ENCODE measurements at regions not wholly inside any gene's neighbourhood (a gene's known extent, or its start where the extent isn't known, plus 50 kb on each side); places are given as distances from the start of the nearest gene placed in this dataset.

- H3K27me3 ChIP-seq (ENCODE audit: control insufficient read depth in 2 of 2, insufficient read depth in 2 of 2, low read length in 2 of 2), result no peaks in the 10 kb centered on the region
- H3K9me3 ChIP-seq (replicated peaks; ENCODE audit: control insufficient read depth, insufficient read depth, low read depth, low read length), result 0 out of 2 replicates have a peak, but pooled peaks cover 2% of the 10 kb centered on the region
- no peak overlapping the region for H3K9ac ChIP-seq (ENCODE audit: insufficient read depth in 1 of 2, low read depth in 2 of 2, low read length in 2 of 2)
- DNase-seq (ENCODE audit: extremely low read depth in 1 of 4, low spot score in 3 of 4), result no peak
- ATAC-seq, result no peak
- intact Hi-C loops (cut with micrococcal nuclease), result no loop called here
- no peak overlapping the region for H2AFZ ChIP-seq (ENCODE audit: low read depth, low read length)
- no peak for FAIRE-seq
- H3K27ac ChIP-seq (ENCODE audit: extremely low read depth, low read depth, low read length), result no peak overlapping the region
- no peaks in the 10 kb centered on the region for H3K9me1 ChIP-seq (ENCODE audit: control insufficient read depth, insufficient read depth, low read length)
- TF ChIP-seq DNMT1 (IDR thresholded peaks at IDR 0.05) (no peak), NFIX (CRISPR knock-in tag; IDR thresholded peaks at IDR 0.05; ENCODE audit: low read depth) (no peak), MAFK (IDR thresholded peaks at IDR 0.05; ENCODE audit: low read length) (no peak), ZNF740 (CRISPR knock-in tag; IDR thresholded peaks at IDR 0.05) (no peak), ZNF740 (tag; IDR thresholded peaks at IDR 0.05) (no peak)
- TF ChIP-seq, protein P1, sequence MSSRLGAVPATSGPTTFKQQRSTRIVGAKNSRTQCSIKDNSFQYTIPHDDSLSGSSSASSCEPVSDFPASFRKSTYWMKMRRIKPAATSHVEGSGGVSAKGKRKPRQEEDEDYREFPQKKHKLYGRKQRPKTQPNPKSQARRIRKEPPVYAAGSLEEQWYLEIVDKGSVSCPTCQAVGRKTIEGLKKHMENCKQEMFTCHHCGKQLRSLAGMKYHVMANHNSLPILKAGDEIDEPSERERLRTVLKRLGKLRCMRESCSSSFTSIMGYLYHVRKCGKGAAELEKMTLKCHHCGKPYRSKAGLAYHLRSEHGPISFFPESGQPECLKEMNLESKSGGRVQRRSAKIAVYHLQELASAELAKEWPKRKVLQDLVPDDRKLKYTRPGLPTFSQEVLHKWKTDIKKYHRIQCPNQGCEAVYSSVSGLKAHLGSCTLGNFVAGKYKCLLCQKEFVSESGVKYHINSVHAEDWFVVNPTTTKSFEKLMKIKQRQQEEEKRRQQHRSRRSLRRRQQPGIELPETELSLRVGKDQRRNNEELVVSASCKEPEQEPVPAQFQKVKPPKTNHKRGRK (tag; IDR thresholded peaks at IDR 0.05), result no peak
- ChIA-PET CTCF (ENCODE audit: low intra/inter-chr PET ratio) (no interaction called here), POLR2A (no interaction called here)
- in situ Hi-C loops (cut with MboI), result no loop called here
- no peaks in the 10 kb centered on the region for H3K4me1 ChIP-seq (replicated peaks in 1 of 2; ENCODE audit: control insufficient read depth in 2 of 2, insufficient read depth in 2 of 2, low read length in 2 of 2)
- no peak overlapping the region for H3K4me2 ChIP-seq (ENCODE audit: insufficient read depth, low read length)
- H4K20me1 ChIP-seq (replicated peaks; ENCODE audit: control insufficient read depth, insufficient read depth, low read length), result no peaks in the 10 kb centered on the region
- no peak overlapping the region for H3K4me3 ChIP-seq
- no peaks in the 10 kb centered on the region for H3K36me3 ChIP-seq (ENCODE audit: control insufficient read depth, insufficient read depth, low read length)
- no peaks in the 10 kb centered on the region for H3K79me2 ChIP-seq (ENCODE audit: control insufficient read depth, insufficient read depth, low read length)
- 0% methylated on average over 4 of the region's 4 CpGs for WGBS (ENCODE audit: insufficient coverage, low coverage, missing lambda C conversion rate)
- no TSS peak for BruUV-seq (replicated peaks)
These were observed 473.6 kb downstream of the SI start for GRCh38 chr3:164604687-164605086.
